Suppressor macrophage treated with lipopolysaccharide for 1 hour (primary cell): ENCODE measurements at regions not wholly inside any gene's neighbourhood (a gene's known extent, or its start where the extent isn't known, plus 50 kb on each side); places are given as distances from the start of the nearest gene placed in this dataset.
A peak's percentile ranks its signal among the peaks of the same experiment; 100 is the strongest.

Experiments used
- DNase-seq, 3 donors: peaks; one replicate each; pipeline ENCODE4 v3.0.0-alpha.2; 2020 to 2022

- DNase-seq, result no peak
These were observed 136.1 kb upstream of the MAP9 start for GRCh38 chr4:155512817-155513216.

- DNase-seq, result no peak
These were observed 135.3 kb upstream of the MAP9 start for GRCh38 chr4:155512046-155512445.

GRCh38 chr4:155510771-155511170 is 134.0 kb upstream of the MAP9 start:
- no peak for DNase-seq

- peak; percentile 37 to 80 (median 52) for DNase-seq
These were observed 132.8 kb upstream of the MAP9 start for GRCh38 chr4:155509555-155509954.

- no peak for DNase-seq
These were observed 130.0 kb upstream of the MAP9 start for GRCh38 chr4:155506745-155507144.

GRCh38 chr4:155505321-155505720 is 128.6 kb upstream of the MAP9 start:
- DNase-seq, result no peak

GRCh38 chr4:155497306-155497705 is 120.5 kb upstream of the MAP9 start:
- no peak for DNase-seq

GRCh38 chr4:155496294-155496626 is 119.5 kb upstream of the MAP9 start:
- DNase-seq, result no peak

- no peak for DNase-seq
These were observed 119.0 kb upstream of the MAP9 start for GRCh38 chr4:155495572-155496293.

- DNase-seq, result no peak
These were observed 117.4 kb upstream of the MAP9 start for GRCh38 chr4:155494037-155494718.

- DNase-seq, result peak; percentile 23 to 50 (median 25)
These were observed 114.8 kb upstream of the MAP9 start for GRCh38 chr4:155491336-155492120.

GRCh38 chr4:155489271-155489670 is 112.5 kb upstream of the MAP9 start:
- no peak for DNase-seq

- DNase-seq, result no peak
These were observed 111.9 kb upstream of the MAP9 start for GRCh38 chr4:155488691-155489090.

GRCh38 chr4:155487210-155487609 is 110.4 kb upstream of the MAP9 start:
- peak; percentile 5 to 57 (median 42) for DNase-seq

GRCh38 chr4:155481150-155481549 is 104.4 kb upstream of the MAP9 start:
- DNase-seq, result no peak

GRCh38 chr4:155479835-155480234 is 103.1 kb upstream of the MAP9 start:
- no peak for DNase-seq

- DNase-seq, result peak in 1 of 3 donors; percentile 20
These were observed 101.6 kb upstream of the MAP9 start for GRCh38 chr4:155478336-155478835.

GRCh38 chr4:155474758-155475157 is 98.0 kb upstream of the MAP9 start:
- no peak for DNase-seq

GRCh38 chr4:155473420-155474095 is 96.8 kb upstream of the MAP9 start:
- DNase-seq, result peak in 1 of 3 donors; percentile 23

GRCh38 chr4:155468282-155468681 is 91.5 kb upstream of the MAP9 start:
- no peak for DNase-seq

GRCh38 chr4:155450676-155451075 is 73.9 kb upstream of the MAP9 start:
- DNase-seq, result peak; percentile 8 to 53 (median 47)

GRCh38 chr4:155445306-155445705 is 68.5 kb upstream of the MAP9 start:
- no peak for DNase-seq

- no peak for DNase-seq
These were observed 68.0 kb upstream of the MAP9 start for GRCh38 chr4:155444721-155445120.
